Esophagus squamous epithelium (tissue), 5 donors: ENCODE measurements at regions not wholly inside any gene's neighbourhood (a gene's known extent, or its start where the extent isn't known, plus 50 kb on each side); places are given as distances from the start of the nearest gene placed in this dataset.

Source experiments
- DNase-seq: peaks from one replicate; lab custom pipeline; 2025; lab: John Stamatoyannopoulos, UW
- H3K27ac ChIP-seq, 4 donors: fragments of 200-600 bp; sonication (generic); one replicate each; pipeline ENCODE4 v1.5.1; 2016 to 2019; ENCODE audit warnings: mild to moderate bottlenecking in 1 of 4
- H3K27me3 ChIP-seq, 4 donors: fragments of 200-600 bp; sonication (generic); 1 replicate in 3 of 4; 2 replicates in 1 of 4; pipeline versions ENCODE4 v1.5.1 to v1.6.0; 2017 to 2021; ENCODE audit warnings: antibody characterized with exemption in 1 of 4
- H3K36me3 ChIP-seq, 3 donors: fragments of 200-600 bp; sonication (generic); one replicate each; pipeline ENCODE4 v1.5.1; 2016 to 2019
- H3K4me1 ChIP-seq, 3 donors: fragments of 200-600 bp; sonication (generic); one replicate each; pipeline ENCODE4 v1.5.1; 2017 to 2019
- H3K4me3 ChIP-seq, 4 donors: fragments of 200-600 bp; sonication (generic); 1 replicate in 3 of 4; 2 replicates in 1 of 4; pipeline ENCODE4 v1.5.1; 2016 to 2019; ENCODE audit warnings: mild to moderate bottlenecking in 2 of 4, moderate library complexity in 1 of 4
- H3K9me3 ChIP-seq, 3 donors: fragments of 200-600 bp; sonication (generic); one replicate each; pipeline ENCODE4 v1.5.1; 2016 to 2019
- CTCF ChIP-seq, 6 experiments: fragments of 450-650 bp in 4 of 6; fragments of 200-600 bp in 2 of 6; sonication (generic) in 2 of 6; IDR thresholded peaks; one replicate each; pipeline ENCODE4 v1.5.1; 2016 to 2019; ENCODE audit warnings: antibody characterized with exemption in 6 of 6, mild to moderate bottlenecking in 4 of 6, moderate library complexity in 4 of 6
- POLR2A ChIP-seq, 4 donors: fragments of 450-650 bp; IDR thresholded peaks; one replicate each; pipeline ENCODE4 v1.6.1; 2017; ENCODE audit warnings: antibody characterized with exemption in 4 of 4, mild to moderate bottlenecking in 4 of 4, moderate library complexity in 3 of 4
- WGBS, 2 donors: methylation state at CpG; one replicate each; pipeline ENCODE4 v1.1.5; 2018; 5-methylcytosine and 5-hydroxymethylcytosine counted together
- intact Hi-C: fragments of 100-400 bp; cut with DNase I; formaldehyde crosslinking; loops from one replicate; pipeline ENCODE4 v1.15.0; 2022
- donor health status: DM: yes; HTN: yes; CAD: no.

- Histone ChIP-seq H3K4me1 (peaks cover 0 to 10% (median 0%) of the 10 kb centered on the region in 3 donors), H3K36me3 (no peaks in the 10 kb centered on the region), H3K27ac (no peak overlapping the region), H3K9me3 (no peaks in the 10 kb centered on the region), H3K4me3 (no peak overlapping the region), H3K27me3 (no peaks in the 10 kb centered on the region)
- WGBS, 2 donors, result 64 to 90% methylated on average over 3 of the region's 3 CpGs
- intact Hi-C loops, result no loop called here
- TF ChIP-seq CTCF (IDR thresholded peaks at IDR 0.05) (no peak), POLR2A (IDR thresholded peaks at IDR 0.05) (no peak)
- no peak for DNase-seq
These were observed 84.8 kb upstream of the SELENOP start for GRCh38 chr5:42896523-42896922.

- intact Hi-C loops, result no loop called here
- no peaks in the 10 kb centered on the region for H3K36me3 ChIP-seq
- no peak for DNase-seq
These were observed 82.4 kb upstream of the SELENOP start for GRCh38 chr5:42894057-42894456.

GRCh38 chr5:42889311-42889933 is 77.7 kb upstream of the SELENOP start:
- H3K27ac ChIP-seq, result no peak overlapping the region
- H3K4me1 ChIP-seq, result peaks cover 0 to 17% (median 0%) of the 10 kb centered on the region in 3 donors
- H3K9me3 ChIP-seq, result no peaks in the 10 kb centered on the region
- H3K36me3 ChIP-seq, result no peaks in the 10 kb centered on the region
- DNase-seq, result peak; percentile 4
- no peaks in the 10 kb centered on the region for H3K27me3 ChIP-seq
- H3K4me3 ChIP-seq, result no peak overlapping the region
- intact Hi-C loops, result loop anchor here (10.0 kb wide), 1 partner anchor 305 kb away; no protein-coding TSS in a partner anchor
- WGBS, 2 donors, result 28 to 32% methylated on average over 4 of the region's 4 CpGs
- TF ChIP-seq CTCF (IDR thresholded peaks at IDR 0.05), result peak; percentile 62 to 89 (median 82)
- TF ChIP-seq POLR2A (IDR thresholded peaks at IDR 0.05), result no peak

More at GRCh38 chr5:42894057-42894456, 82.4 kb upstream of the SELENOP start:
- 40 to 72% methylated on average over 2 to 4 of the region's 20 CpGs for WGBS, 2 donors
- no peak overlapping the region for H3K27ac ChIP-seq
- H3K27me3 ChIP-seq, result no peaks in the 10 kb centered on the region
- no peak for TF ChIP-seq CTCF (IDR thresholded peaks at IDR 0.05)
- TF ChIP-seq POLR2A (IDR thresholded peaks at IDR 0.05), result no peak
- H3K9me3 ChIP-seq, result no peaks in the 10 kb centered on the region
- peaks cover 0 to 10% (median 0%) of the 10 kb centered on the region in 3 donors for H3K4me1 ChIP-seq
- no peak overlapping the region for H3K4me3 ChIP-seq

GRCh38 chr5:42888771-42889170 is 77.1 kb upstream of the SELENOP start:
- 35 to 44% methylated on average over 3 to 7 of the region's 7 CpGs for WGBS, 2 donors
- Histone ChIP-seq H3K27me3 (no peaks in the 10 kb centered on the region), H3K4me1 (peaks cover 0 to 11% (median 0%) of the 10 kb centered on the region in 3 donors), H3K4me3 (no peak overlapping the region), H3K27ac (no peak overlapping the region), H3K36me3 (no peaks in the 10 kb centered on the region), H3K9me3 (no peaks in the 10 kb centered on the region)
- no peak for DNase-seq
- intact Hi-C loops, result loop anchor here (10.0 kb wide), 1 partner anchor 304 kb away; no protein-coding TSS in a partner anchor
- TF ChIP-seq CTCF (IDR thresholded peaks at IDR 0.05), result no peak
- TF ChIP-seq POLR2A (IDR thresholded peaks at IDR 0.05), result no peak

GRCh38 chr5:42887575-42887974 is 75.9 kb upstream of the SELENOP start:
- H3K27me3 ChIP-seq, result no peaks in the 10 kb centered on the region
- intact Hi-C loops, result loop anchor here (10.0 kb wide), 1 partner anchor 303 kb away; no protein-coding TSS in a partner anchor
- H3K36me3 ChIP-seq, result no peaks in the 10 kb centered on the region
- H3K4me1 ChIP-seq, result peaks cover 0 to 8% (median 0%) of the 10 kb centered on the region in 3 donors
- H3K9me3 ChIP-seq, result no peaks in the 10 kb centered on the region
- no peak overlapping the region for H3K4me3 ChIP-seq
- 32 to 33% methylated on average over 1 of the region's 1 CpG for WGBS, 2 donors
- TF ChIP-seq CTCF (IDR thresholded peaks at IDR 0.05) (no peak), POLR2A (IDR thresholded peaks at IDR 0.05) (no peak)
- H3K27ac ChIP-seq, result no peak overlapping the region
- DNase-seq, result no peak
